ENCODE measurements at regions not wholly inside any gene's neighbourhood (a gene's known extent, or its start where the extent isn't known, plus 50 kb on each side); places are given as distances from the start of the nearest gene placed in this dataset.

DNA sequence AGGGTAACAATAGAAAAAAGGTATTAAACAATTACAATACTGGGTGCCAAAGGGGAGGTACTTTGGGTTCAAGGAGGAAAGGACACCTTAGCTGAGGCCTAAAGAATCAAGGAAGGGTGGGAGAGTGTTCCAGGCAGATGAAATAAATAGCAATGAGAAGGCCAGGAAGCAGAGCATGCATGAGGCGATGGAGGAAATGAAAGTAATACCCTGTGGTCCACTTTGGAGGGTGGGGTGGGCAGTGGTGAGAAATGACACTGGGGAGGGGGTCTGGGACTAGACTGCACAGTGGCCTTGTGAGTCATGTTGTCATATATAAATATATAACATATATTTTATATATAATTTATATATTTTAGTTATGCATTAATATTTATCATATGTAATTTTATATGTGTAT is 55.9 kb downstream of the BHLHE40 start:
- Histone ChIP-seq H3K27me3 (no peaks in the 10 kb centered on the region), H3K9me3 (no peaks in the 10 kb centered on the region), H3K36me3 (no peaks in the 10 kb centered on the region), H3K27ac (no peak overlapping the region), H3K4me3 (ENCODE audit: low read depth in 1 of 2, low read length in 1 of 2) (no peak overlapping the region), H3K4me1 (ENCODE audit: control insufficient read depth in 1 of 2, insufficient read depth in 1 of 2, low read depth in 1 of 2, low read length in 1 of 2) (peaks cover 41 to 43% of the 10 kb centered on the region in 2 experiments)
- TF ChIP-seq, protein P1, sequence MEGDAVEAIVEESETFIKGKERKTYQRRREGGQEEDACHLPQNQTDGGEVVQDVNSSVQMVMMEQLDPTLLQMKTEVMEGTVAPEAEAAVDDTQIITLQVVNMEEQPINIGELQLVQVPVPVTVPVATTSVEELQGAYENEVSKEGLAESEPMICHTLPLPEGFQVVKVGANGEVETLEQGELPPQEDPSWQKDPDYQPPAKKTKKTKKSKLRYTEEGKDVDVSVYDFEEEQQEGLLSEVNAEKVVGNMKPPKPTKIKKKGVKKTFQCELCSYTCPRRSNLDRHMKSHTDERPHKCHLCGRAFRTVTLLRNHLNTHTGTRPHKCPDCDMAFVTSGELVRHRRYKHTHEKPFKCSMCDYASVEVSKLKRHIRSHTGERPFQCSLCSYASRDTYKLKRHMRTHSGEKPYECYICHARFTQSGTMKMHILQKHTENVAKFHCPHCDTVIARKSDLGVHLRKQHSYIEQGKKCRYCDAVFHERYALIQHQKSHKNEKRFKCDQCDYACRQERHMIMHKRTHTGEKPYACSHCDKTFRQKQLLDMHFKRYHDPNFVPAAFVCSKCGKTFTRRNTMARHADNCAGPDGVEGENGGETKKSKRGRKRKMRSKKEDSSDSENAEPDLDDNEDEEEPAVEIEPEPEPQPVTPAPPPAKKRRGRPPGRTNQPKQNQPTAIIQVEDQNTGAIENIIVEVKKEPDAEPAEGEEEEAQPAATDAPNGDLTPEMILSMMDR (IDR thresholded peaks at IDR 0.05) = no peak

DNA sequence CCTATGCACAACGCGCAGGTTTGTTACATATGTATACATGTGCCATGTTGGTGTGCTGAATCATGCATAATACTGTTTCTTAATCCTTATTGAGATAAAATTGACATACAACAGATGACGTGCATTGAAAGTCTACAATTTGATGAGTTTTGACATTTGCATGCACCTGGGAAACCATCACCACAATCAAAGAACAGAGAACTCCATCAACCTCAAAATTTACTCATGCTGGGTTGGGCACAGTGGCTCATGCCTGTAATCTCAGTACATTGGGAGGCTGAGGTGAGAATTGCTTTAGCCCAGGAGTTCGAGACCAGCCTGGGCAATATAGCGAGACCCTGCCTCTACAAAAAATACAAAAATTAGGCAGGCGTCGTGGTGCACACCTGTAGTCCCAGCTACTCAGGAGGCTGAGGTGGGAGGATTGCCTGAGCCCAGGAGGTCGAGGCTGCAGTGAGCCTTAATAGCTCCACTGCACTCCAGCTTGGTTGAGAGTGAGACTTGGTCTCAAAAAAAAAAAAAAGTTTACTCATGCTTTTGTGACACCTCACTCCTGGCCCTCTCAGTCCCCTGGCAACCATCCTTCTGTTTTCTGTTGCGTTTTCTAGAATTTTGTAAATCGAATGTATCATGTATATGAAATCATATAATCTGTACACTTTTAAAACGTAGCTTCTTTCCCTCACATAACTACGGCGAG is 56.6 kb downstream of the BHLHE40 start:
- H3K36me3 ChIP-seq = no peaks in the 10 kb centered on the region
- TF ChIP-seq, protein P1 (IDR thresholded peaks at IDR 0.05) = no peak
- H3K27ac ChIP-seq = no peak overlapping the region
- no peaks in the 10 kb centered on the region for H3K9me3 ChIP-seq
- no peaks in the 10 kb centered on the region for H3K27me3 ChIP-seq
- H3K4me1 ChIP-seq (ENCODE audit: control insufficient read depth in 1 of 2, insufficient read depth in 1 of 2, low read depth in 1 of 2, low read length in 1 of 2) = peaks cover 38 to 40% of the 10 kb centered on the region in 2 experiments
- H3K4me3 ChIP-seq (ENCODE audit: low read depth in 1 of 2, low read length in 1 of 2) = no peak overlapping the region

DNA sequence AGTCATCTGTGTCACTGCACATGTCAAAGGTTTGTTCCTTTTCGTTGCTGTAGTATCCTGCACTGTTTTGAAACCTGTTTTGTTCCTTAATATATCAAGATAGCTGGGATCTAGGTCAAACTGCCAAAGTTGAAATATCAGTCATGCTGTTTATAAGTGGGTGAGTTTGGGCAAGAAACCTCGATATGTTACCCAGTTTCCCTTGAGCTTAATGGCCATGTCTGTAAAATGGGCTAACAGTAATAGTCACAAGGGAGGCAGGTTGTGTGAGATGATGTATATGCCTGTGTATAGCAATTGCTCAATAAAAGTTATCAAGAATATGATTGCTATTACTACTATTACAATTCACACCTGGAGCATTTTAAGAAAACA is 57.1 kb downstream of the BHLHE40 start:
- no peaks in the 10 kb centered on the region for H3K36me3 ChIP-seq
- H3K9me3 ChIP-seq = no peaks in the 10 kb centered on the region
- peaks cover 32 to 35% of the 10 kb centered on the region in 2 experiments for H3K4me1 ChIP-seq (ENCODE audit: control insufficient read depth in 1 of 2, insufficient read depth in 1 of 2, low read depth in 1 of 2, low read length in 1 of 2)
- TF ChIP-seq, protein P1 (IDR thresholded peaks at IDR 0.05) = no peak
- H3K27ac ChIP-seq = no peak overlapping the region
- H3K4me3 ChIP-seq (ENCODE audit: low read depth in 1 of 2, low read length in 1 of 2) = no peak overlapping the region
- no peaks in the 10 kb centered on the region for H3K27me3 ChIP-seq

DNA sequence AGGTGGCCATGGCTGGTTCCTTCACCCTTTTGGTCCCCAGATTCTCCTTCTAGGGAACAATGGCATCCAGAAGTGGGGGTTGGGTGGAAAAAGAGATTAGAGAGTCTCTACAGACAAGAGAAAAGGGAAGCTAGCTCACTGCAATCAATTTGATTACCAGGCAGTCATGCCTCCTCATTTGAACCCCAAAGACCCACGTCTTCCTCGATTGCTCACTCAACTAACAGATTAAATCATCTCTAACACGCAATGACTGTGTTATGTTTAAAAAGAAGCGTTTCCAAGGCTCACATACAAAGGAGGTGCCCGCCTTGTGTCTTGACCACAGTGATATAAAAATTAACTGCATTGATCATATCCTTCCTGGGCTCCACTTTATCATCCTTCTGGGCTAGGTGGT is 57.6 kb downstream of the BHLHE40 start:
- no peaks in the 10 kb centered on the region for H3K36me3 ChIP-seq
- no peak overlapping the region for H3K27ac ChIP-seq
- no peak overlapping the region for H3K4me3 ChIP-seq (ENCODE audit: low read depth in 1 of 2, low read length in 1 of 2)
- no peaks in the 10 kb centered on the region for H3K9me3 ChIP-seq
- no peaks in the 10 kb centered on the region for H3K27me3 ChIP-seq
- H3K4me1 ChIP-seq (ENCODE audit: control insufficient read depth in 1 of 2, insufficient read depth in 1 of 2, low read depth in 1 of 2, low read length in 1 of 2) = peaks cover 28 to 30% of the 10 kb centered on the region in 2 experiments
- TF ChIP-seq, protein P1 (IDR thresholded peaks at IDR 0.05) = no peak

DNA sequence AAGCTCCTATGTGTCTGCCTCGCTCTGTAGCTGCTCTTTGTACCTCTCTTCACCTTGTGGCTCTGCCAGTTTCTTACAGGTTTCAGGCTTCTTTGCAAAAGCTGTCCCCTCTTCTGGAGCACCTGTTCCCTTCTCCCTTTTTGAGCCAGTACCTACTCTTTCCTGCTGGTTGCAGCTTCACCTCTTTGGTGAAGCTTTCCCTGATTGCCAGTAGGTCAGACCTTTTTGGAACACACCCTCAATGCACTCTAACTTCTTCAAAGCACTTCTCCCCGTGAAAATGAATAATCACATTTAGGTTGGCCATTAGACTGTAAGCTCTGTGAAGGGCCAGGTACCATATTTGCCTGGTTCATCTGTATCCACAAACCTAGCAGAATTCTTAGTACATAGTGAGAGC is 60.3 kb downstream of the BHLHE40 start:
- Histone ChIP-seq H3K36me3 (no peaks in the 10 kb centered on the region), H3K9me3 (no peaks in the 10 kb centered on the region), H3K4me1 (ENCODE audit: control insufficient read depth in 1 of 2, insufficient read depth in 1 of 2, low read depth in 1 of 2, low read length in 1 of 2) (peaks cover 14 to 16% of the 10 kb centered on the region in 2 experiments), H3K27me3 (no peaks in the 10 kb centered on the region), H3K27ac (no peak overlapping the region), H3K4me3 (ENCODE audit: low read depth in 1 of 2, low read length in 1 of 2) (no peak overlapping the region)
- TF ChIP-seq, protein P1 (IDR thresholded peaks at IDR 0.05) = no peak

Measured in neutrophil (primary cell).